ENCODE measurements at regions not wholly inside any gene's neighbourhood (a gene's known extent, or its start where the extent isn't known, plus 50 kb on each side); places are given as distances from the start of the nearest gene placed in this dataset.
"Not testable (repeated sequence)": the region's sequence is repeated elsewhere in the genome, so short reads cannot be mapped to it uniquely, and the experiment has no call there.

- TF ChIP-seq CTCF (IDR thresholded peaks at IDR 0.05; ENCODE audit: insufficient read depth, low read length, poor library complexity, severe bottlenecking), result no peak
- no peak for DNase-seq (ENCODE audit: low read depth)
- no peak overlapping the region for H3K4me3 ChIP-seq (ENCODE audit: low read depth, low read length)
- no peaks in the 10 kb centered on the region for H3K27me3 ChIP-seq (ENCODE audit: control insufficient read depth, insufficient read depth, low read length)
- H3K36me3 ChIP-seq (ENCODE audit: control insufficient read depth, insufficient read depth, low read length), result no peaks in the 10 kb centered on the region
Measured at GRCh38 chr2:175806570-175806969, 195.5 kb downstream of the LNPK start.

GRCh38 chr2:175806125-175806490 is 196.0 kb downstream of the LNPK start:
- Histone ChIP-seq H3K4me3 (ENCODE audit: low read depth, low read length) (no peak overlapping the region), H3K36me3 (ENCODE audit: control insufficient read depth, insufficient read depth, low read length) (no peaks in the 10 kb centered on the region), H3K27me3 (ENCODE audit: control insufficient read depth, insufficient read depth, low read length) (no peaks in the 10 kb centered on the region)
- DNase-seq (ENCODE audit: low read depth), result no peak
- TF ChIP-seq CTCF (IDR thresholded peaks at IDR 0.05; ENCODE audit: insufficient read depth, low read length, poor library complexity, severe bottlenecking), result no peak

- DNase-seq (ENCODE audit: low read depth), result no peak
- H3K27me3 ChIP-seq (ENCODE audit: control insufficient read depth, insufficient read depth, low read length), result no peaks in the 10 kb centered on the region
- TF ChIP-seq CTCF (IDR thresholded peaks at IDR 0.05; ENCODE audit: insufficient read depth, low read length, poor library complexity, severe bottlenecking), result no peak
- no peaks in the 10 kb centered on the region for H3K36me3 ChIP-seq (ENCODE audit: control insufficient read depth, insufficient read depth, low read length)
- no peak overlapping the region for H3K4me3 ChIP-seq (ENCODE audit: low read depth, low read length)
Measured at GRCh38 chr2:175805442-175806124, 196.5 kb downstream of the LNPK start.

- Histone ChIP-seq H3K4me3 (ENCODE audit: low read depth, low read length) (no peak overlapping the region), H3K36me3 (ENCODE audit: control insufficient read depth, insufficient read depth, low read length) (no peaks in the 10 kb centered on the region), H3K27me3 (ENCODE audit: control insufficient read depth, insufficient read depth, low read length) (no peaks in the 10 kb centered on the region)
- no peak for DNase-seq (ENCODE audit: low read depth)
- no peak for TF ChIP-seq CTCF (IDR thresholded peaks at IDR 0.05; ENCODE audit: insufficient read depth, low read length, poor library complexity, severe bottlenecking)
Measured at GRCh38 chr2:175804122-175804521, 197.9 kb downstream of the LNPK start.

- H3K4me3 ChIP-seq (ENCODE audit: low read depth, low read length); DNase-seq (ENCODE audit: low read depth): not testable (repeated sequence)
Measured at GRCh38 chr2:175796422-175796821, 205.6 kb downstream of the LNPK start.

GRCh38 chr2:175793648-175794047 is 208.4 kb downstream of the LNPK start:
- H3K27me3 ChIP-seq (ENCODE audit: control insufficient read depth, insufficient read depth, low read length), result no peaks in the 10 kb centered on the region
- TF ChIP-seq CTCF (IDR thresholded peaks at IDR 0.05; ENCODE audit: insufficient read depth, low read length, poor library complexity, severe bottlenecking), result no peak
- H3K4me3 ChIP-seq (ENCODE audit: low read depth, low read length), result no peak overlapping the region
- H3K36me3 ChIP-seq (ENCODE audit: control insufficient read depth, insufficient read depth, low read length), result no peaks in the 10 kb centered on the region
- DNase-seq (ENCODE audit: low read depth), result no peak

More at GRCh38 chr2:175796422-175796821, 205.6 kb downstream of the LNPK start:
- H3K36me3 ChIP-seq (ENCODE audit: control insufficient read depth, insufficient read depth, low read length); H3K27me3 ChIP-seq (ENCODE audit: control insufficient read depth, insufficient read depth, low read length): not testable (repeated sequence)
